ENCODE measurements at regions not wholly inside any gene's neighbourhood (a gene's known extent, or its start where the extent isn't known, plus 50 kb on each side); places are given as distances from the start of the nearest gene placed in this dataset.

DNA sequence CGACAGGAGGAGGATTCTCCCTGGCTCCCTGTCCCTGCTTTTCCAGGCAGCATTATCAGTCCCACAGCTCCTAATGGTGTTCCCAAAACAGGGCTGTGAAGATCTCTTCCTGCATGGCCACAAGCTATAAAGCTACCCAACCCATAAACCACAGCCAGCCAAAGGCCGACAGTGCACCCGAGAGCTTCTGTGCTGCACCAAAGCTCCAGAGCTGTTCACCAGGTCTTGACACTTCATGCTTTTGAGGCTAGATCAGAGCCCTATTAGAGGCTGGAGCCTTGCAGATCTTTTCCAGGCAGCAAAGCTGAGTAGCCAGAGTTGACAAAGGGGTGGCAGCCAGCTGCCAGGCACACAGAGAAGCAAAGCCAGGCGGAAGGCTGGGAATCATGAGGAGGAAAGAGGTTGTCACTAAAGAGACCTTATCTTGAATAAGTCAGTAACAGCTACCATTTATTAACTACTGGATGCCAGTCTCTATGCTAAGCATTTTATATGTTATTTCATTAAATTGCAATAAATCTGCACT, 180.4 kb downstream of the KATNAL1 start (continued):
- TF ChIP-seq, protein P1, sequence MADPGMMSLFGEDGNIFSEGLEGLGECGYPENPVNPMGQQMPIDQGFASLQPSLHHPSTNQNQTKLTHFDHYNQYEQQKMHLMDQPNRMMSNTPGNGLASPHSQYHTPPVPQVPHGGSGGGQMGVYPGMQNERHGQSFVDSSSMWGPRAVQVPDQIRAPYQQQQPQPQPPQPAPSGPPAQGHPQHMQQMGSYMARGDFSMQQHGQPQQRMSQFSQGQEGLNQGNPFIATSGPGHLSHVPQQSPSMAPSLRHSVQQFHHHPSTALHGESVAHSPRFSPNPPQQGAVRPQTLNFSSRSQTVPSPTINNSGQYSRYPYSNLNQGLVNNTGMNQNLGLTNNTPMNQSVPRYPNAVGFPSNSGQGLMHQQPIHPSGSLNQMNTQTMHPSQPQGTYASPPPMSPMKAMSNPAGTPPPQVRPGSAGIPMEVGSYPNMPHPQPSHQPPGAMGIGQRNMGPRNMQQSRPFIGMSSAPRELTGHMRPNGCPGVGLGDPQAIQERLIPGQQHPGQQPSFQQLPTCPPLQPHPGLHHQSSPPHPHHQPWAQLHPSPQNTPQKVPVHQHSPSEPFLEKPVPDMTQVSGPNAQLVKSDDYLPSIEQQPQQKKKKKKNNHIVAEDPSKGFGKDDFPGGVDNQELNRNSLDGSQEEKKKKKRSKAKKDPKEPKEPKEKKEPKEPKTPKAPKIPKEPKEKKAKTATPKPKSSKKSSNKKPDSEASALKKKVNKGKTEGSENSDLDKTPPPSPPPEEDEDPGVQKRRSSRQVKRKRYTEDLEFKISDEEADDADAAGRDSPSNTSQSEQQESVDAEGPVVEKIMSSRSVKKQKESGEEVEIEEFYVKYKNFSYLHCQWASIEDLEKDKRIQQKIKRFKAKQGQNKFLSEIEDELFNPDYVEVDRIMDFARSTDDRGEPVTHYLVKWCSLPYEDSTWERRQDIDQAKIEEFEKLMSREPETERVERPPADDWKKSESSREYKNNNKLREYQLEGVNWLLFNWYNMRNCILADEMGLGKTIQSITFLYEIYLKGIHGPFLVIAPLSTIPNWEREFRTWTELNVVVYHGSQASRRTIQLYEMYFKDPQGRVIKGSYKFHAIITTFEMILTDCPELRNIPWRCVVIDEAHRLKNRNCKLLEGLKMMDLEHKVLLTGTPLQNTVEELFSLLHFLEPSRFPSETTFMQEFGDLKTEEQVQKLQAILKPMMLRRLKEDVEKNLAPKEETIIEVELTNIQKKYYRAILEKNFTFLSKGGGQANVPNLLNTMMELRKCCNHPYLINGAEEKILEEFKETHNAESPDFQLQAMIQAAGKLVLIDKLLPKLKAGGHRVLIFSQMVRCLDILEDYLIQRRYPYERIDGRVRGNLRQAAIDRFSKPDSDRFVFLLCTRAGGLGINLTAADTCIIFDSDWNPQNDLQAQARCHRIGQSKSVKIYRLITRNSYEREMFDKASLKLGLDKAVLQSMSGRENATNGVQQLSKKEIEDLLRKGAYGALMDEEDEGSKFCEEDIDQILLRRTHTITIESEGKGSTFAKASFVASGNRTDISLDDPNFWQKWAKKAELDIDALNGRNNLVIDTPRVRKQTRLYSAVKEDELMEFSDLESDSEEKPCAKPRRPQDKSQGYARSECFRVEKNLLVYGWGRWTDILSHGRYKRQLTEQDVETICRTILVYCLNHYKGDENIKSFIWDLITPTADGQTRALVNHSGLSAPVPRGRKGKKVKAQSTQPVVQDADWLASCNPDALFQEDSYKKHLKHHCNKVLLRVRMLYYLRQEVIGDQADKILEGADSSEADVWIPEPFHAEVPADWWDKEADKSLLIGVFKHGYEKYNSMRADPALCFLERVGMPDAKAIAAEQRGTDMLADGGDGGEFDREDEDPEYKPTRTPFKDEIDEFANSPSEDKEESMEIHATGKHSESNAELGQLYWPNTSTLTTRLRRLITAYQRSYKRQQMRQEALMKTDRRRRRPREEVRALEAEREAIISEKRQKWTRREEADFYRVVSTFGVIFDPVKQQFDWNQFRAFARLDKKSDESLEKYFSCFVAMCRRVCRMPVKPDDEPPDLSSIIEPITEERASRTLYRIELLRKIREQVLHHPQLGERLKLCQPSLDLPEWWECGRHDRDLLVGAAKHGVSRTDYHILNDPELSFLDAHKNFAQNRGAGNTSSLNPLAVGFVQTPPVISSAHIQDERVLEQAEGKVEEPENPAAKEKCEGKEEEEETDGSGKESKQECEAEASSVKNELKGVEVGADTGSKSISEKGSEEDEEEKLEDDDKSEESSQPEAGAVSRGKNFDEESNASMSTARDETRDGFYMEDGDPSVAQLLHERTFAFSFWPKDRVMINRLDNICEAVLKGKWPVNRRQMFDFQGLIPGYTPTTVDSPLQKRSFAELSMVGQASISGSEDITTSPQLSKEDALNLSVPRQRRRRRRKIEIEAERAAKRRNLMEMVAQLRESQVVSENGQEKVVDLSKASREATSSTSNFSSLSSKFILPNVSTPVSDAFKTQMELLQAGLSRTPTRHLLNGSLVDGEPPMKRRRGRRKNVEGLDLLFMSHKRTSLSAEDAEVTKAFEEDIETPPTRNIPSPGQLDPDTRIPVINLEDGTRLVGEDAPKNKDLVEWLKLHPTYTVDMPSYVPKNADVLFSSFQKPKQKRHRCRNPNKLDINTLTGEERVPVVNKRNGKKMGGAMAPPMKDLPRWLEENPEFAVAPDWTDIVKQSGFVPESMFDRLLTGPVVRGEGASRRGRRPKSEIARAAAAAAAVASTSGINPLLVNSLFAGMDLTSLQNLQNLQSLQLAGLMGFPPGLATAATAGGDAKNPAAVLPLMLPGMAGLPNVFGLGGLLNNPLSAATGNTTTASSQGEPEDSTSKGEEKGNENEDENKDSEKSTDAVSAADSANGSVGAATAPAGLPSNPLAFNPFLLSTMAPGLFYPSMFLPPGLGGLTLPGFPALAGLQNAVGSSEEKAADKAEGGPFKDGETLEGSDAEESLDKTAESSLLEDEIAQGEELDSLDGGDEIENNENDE (IDR thresholded peaks at IDR 0.05; ENCODE audit: insufficient replicate concordance, low read length) = no peak
- TF ChIP-seq CHD2 (IDR thresholded peaks at IDR 0.05; ENCODE audit: low read length) = no peak
- TF ChIP-seq SIN3A (conservative IDR thresholded peaks at IDR 0.05 in 1 of 2, IDR thresholded peaks at IDR 0.05 in 1 of 2; ENCODE audit: low read depth in 1 of 2, low read length in 2 of 2) = no peak
- no peak for TF ChIP-seq TAF7 (optimal IDR thresholded peaks at IDR 0.05; ENCODE audit: borderline replicate concordance, low read depth, low read length)
- no peak for TF ChIP-seq EP300 (IDR thresholded peaks at IDR 0.05; ENCODE audit: borderline replicate concordance in 1 of 2, low read depth in 2 of 2, low read length in 2 of 2)
- no peak for TF ChIP-seq CEBPB (IDR thresholded peaks at IDR 0.05; ENCODE audit: low read depth, low read length)
